ENCODE measurements at regions not wholly inside any gene's neighbourhood (a gene's known extent, or its start where the extent isn't known, plus 50 kb on each side); places are given as distances from the start of the nearest gene placed in this dataset.

DNA sequence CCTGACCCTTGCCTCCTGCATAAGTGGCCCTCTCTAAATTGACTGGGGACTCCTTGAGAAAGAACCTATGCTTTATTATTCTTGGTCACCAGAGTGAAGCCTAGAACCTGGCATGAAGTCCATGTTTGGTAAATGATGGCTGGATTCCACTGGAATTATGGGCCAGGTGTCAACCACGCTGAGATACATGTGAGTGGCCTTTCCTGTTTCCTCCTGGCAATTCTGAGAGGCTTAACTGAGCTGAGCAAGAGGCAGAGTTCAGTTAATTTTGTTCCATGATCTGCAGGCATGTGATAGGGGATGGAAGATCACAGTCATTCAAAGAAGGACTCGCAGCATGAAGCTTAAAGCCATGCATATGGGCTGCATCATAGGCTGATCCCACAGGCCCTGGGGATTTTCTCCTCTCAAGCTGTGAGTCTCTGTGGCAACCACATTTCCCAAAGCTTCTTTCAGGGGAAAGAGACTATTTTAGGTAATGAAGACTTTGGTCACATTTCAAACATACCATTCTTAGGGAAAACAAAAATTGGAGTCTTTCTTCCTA lies 69.4 kb upstream of the CLNK start:
- DNase-seq (ENCODE audit: low read depth): no peak

DNA sequence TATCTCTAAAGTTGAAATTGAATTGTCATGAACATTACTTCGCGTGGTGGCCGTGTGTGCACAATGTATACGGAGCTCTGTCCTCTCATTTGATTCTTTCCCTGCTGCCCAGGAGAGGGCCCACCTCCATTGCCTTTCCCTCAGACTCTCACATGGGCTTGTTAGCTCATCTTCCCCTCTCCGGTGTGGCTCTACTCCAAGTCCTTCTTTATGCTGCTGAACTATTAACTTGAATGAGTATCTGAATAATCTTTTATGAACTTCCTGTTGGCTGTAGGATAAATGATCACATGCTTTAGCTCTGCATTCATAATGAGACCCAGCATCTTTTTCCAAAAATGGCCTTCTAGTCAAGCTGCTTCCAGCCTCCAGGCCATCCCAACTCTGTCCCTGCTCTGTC lies 68.8 kb upstream of the CLNK start:
- DNase-seq (ENCODE audit: low read depth): no peak

DNA sequence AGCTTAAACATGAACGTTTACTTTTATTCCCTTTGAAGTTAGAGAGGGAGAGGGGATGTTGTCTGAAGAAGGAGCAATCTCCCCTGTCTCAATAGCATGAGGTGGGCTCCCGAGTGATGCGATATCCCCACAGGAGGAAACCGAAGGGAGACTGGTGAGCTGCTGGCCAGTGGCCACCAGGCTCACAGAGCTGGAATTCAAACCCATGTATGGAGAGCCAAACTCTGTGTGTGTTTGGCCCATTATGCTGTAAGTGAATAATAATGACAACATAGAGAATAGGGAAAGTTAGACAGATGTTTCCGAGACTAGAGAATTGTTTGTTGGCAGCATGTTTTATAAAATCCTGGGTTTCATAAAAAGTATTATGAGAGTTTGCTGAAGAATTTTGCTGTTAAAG lies 66.1 kb upstream of the CLNK start:
- no peak for DNase-seq (ENCODE audit: low read depth)

DNA sequence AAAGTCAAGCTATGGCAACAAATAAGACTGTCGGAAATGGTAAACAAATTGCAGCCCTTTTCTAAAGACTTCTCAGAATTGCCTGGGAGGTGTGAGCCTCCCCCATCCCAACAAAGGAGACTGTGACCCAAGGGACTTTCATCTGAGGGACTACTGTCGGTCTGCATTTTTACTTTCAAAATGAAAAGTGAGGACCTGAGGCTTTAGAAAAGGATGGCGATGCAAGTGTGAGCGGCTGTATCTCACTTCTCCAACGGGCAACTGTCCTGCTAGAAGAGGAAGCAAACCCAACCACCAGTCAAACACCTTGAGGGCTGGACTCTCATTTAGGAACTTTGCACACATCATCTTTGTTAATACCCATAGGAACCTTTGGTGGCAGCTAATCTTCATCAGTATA lies 62.6 kb upstream of the CLNK start:
- DNase-seq (ENCODE audit: low read depth): no peak

DNA sequence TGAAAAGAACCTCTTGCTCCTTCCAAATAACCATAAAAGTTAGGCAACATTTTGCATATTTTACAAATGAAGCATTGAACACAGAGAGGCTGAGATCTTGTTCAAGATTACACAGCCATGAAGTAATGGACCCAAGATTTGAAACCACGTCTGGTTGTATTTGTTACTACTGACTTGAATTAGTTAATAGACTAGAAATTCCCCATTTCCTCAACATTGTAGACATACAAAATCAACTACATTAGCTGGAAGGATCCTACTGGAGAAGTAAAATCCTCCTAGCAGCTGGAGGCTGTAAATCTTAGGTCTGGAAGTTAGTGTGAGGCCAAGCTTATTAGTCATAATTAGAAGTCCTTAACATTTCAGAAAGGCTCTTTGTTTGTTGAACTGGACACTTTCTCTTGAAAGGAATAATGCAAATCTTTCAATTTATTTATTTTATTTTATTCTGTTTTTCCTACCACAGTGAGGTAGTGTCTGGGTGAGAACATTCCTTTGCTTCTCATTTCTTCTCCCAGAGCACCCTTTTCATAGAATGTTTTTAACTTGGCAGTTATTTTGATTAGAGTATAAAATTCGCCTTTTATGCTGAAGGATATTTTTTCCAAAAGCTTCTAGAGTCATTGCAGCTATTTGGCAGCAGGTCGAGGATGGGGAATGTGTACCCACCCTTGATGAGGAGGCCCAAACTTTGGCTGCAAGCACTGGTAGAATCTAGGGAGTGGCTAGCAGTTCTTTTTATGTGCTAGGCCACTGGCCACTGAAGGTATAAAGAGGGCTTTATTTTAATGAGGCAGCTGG lies 62.0 kb upstream of the CLNK start:
- DNase-seq (ENCODE audit: low read depth): no peak

DNA sequence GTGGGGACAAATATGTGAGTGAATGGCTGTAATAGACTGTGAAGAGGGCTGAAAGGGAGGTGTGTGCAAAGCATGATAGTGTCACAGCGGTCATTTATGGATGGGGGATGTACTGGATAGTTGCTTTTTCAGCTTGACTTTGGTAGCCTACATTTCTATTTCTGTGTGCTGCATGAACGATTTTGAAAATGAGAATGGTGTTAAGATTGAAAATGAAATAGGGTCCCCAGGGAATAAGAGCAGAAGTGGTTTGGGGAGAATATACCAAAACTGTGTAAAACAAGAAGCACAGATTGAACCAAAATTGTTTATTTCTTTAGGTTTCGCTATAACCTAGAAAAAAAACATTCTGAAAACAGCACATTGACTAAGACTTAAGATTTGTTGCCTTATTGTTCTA lies 58.8 kb upstream of the CLNK start:
- no peak for DNase-seq (ENCODE audit: low read depth)

DNA sequence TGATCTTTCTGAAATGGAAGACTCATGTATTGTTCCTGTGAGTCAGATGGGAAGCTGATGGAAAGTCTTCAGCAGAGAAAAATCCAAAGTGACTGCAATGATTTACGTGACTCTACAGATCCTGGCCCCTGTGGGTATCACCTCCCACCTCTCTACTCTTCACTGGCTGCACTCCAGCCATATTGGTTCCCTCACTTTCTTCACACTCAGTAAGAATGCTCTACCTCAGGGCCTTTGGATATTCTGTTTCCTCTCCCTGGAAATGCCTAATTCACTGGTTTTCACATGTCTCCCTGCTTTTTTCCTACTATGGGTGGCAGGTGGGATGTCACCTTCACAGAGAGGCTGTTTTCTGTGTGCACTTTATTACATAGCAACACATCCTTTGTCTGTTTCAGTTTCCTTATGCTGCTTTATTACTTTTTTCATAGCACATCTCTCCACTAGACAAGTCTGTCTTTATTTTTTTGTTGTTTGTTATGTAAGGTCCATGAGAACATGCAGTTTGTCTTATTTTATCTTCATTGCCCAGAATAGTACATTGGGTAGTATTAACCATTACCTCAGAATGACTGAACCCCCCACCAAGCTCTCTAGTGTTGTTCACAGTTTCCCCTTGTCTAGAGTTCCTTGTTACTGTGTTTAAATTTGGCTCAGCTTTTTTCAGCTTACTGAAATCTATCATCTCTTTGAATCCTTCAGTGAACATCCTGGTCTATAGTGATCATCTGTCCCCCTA lies 57.6 kb upstream of the CLNK start:
- no peak for DNase-seq (ENCODE audit: low read depth)

DNA sequence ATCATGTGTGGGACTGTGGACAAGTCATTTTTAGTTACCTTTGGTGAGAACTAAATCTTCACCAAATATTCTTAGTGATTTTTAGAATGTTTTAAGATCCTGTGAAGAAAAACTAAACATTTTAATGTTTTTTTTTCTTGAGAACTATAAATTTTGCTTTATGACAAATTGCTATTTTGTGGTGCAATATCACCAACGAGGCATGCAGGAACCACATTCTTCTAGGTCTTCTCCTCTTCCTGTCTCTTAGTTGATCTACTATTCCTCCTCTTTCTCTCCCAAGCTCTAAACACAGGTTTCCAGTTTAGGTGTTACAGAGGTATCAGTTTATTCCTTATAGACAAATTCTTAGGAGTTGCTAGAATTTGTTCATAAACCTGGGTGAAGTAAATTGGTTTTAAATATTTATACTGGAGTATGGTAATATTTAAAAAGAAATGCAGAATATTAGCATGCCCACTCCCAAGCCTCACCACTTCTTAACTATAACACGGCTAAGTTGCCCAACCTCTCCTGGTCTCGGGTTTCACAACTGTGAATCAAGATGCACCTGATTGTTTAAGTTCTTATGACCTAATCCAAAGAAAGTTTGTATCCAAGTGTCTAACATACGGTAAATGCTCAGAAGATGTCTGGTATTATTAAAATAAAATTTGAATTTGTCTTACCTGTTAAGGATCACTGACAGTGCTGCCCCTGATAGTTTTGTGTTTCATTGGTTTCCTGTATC lies 56.5 kb upstream of the CLNK start:
- no peak for DNase-seq (ENCODE audit: low read depth)

DNA sequence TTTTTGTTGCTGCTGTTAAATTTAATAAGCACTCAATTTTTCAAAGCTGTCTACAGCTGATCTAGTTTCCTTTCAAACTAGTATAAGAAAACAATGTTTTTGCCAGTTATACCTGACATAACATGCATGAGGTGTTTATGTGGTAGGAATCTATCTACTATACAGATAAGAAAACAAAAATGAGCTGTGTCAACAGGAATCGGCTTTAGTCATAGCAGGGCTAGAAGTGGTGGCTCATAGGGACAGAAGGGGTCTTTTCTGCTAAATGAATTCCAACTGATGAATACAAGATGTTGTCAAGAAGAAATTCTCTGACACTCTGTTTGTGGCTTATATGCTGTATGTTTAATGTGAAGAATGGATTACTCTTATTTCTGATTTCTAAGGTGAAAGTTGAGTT lies 55.7 kb upstream of the CLNK start:
- no peak for DNase-seq (ENCODE audit: low read depth)

DNA sequence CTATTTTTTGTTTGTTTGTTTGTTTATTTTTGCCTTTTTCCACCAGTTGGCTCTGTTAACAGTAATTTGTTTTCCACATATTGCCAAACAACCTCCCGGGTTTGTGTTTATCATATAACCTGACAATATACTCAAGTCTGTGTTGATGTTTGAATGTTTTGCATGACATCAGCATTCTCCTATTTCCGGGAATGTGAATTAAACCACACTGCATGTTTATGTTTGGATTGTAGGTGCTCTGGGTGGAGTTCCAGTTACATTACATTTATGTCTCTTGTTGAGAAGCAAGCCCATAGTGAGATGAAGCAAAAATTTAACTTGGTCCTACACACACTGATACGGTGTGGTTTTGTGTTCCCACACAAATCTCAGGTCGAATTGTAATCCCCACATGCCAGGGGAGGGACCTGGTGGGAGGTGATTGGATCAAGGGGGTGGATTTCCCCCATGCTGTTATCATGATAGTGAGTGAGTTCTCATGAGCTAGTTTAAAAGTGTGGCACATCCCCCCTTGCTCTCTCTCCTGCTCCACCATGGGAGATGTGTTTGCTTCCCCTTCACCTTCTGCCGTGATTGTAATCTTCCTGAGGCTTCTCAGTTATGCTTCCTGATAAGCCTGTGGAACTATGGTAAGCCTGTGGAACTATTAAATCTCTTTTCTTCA lies 54.4 kb upstream of the CLNK start:
- peak; percentile 4 for DNase-seq (ENCODE audit: low read depth)

DNA sequence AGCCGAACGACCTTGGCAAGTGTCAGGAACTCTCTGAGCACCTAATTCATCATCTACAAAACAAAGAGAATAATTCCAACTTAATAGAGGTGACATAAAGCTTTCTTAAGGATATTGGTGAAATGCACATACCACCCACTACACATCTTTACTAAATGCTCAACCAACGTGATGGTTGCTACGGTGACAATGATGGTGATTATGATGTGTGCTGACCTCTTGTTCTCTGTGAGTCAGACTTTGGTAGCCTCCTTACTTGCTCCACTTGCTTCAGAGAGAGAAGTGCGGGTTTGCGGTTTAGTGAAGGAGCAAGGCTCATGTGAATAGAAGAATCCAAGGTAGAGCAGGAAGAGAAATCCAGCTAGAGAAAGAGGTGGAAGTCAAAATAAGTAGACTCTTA lies 52.8 kb upstream of the CLNK start:
- peak; percentile 5 for DNase-seq (ENCODE audit: low read depth)

DNA sequence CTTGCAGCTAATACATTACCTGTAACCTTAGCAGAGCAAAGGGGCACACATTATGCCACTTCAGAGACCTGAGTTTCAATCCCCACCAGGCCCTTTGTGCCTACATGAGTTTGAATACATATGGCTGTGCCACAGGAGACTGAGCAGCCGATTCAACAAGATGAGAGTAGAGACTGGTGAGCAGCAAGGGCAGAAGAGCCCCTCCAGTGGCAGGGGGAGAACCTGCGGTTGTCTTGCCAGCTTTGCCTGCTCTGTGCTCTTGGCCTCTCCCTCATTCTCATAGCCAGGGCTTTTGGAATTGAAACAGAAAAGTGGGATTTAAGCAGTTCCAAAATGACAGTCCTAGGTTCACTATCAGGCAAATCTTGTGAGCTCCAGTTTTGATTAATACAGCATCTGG lies 52.3 kb upstream of the CLNK start:
- no peak for DNase-seq (ENCODE audit: low read depth)

DNA sequence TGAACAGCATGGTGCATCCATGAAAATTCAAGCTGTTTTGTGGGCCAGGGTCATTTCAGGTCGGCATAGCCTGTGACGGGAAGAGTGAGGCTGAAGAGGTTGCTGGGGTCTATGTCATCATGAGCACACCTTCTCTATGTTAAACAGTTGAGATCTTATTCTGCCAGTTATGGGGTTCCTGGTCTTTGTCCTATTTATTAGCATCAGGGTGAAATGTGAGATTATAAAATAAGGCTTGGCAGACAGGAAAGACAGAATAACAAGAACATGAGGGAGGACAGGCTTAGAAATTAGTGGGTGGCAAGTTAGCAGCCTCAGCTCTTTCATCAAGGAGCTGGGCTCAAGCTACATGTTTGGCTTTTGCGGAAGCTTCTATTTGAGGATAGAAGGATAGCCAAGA lies 51.7 kb upstream of the CLNK start:
- no peak for DNase-seq (ENCODE audit: low read depth)

DNA sequence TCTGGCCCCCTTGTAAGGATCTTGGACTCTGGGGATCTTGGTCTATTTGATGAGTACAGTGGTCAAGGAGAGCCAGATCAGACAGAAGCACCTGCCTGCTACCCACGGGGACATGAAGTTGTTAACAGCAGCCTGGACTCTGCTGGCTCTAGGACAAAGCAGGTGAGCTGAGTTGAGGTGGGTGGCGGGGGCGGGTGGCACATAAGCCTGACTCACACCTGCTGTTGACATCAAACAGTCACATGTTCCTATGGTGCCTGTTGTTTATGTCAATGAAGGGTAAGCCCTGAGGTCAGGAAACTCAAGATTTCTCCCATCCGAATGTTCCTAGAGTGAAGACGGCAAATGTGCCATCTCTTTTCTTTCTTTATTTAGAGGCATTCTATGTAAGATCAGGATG lies 50.1 kb upstream of the CLNK start:
- DNase-seq (ENCODE audit: low read depth): no peak
